ENCODE measurements at regions not wholly inside any gene's neighbourhood (a gene's known extent, or its start where the extent isn't known, plus 50 kb on each side); places are given as distances from the start of the nearest gene placed in this dataset.

DNA sequence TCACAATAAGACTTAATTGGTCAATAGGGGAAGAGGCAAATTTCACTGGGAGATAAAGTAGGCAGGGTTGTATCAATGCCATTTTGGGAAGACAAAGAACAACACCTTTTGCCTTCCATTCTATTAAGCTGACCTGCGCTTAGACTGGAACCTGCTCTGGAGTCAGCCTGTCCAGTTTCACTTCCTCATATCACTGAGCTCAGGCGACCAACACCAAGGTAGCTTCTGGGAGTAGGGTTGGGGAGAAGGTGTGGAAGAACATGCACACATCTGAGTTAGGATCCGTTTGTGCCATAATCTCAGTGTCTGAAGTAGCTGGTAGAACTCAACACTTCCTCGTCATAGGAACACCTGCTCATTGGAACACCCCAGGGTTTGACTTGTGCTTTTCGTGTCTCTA lies 527.4 kb upstream of the IGFBP3 start:
- TF ChIP-seq, protein P1, sequence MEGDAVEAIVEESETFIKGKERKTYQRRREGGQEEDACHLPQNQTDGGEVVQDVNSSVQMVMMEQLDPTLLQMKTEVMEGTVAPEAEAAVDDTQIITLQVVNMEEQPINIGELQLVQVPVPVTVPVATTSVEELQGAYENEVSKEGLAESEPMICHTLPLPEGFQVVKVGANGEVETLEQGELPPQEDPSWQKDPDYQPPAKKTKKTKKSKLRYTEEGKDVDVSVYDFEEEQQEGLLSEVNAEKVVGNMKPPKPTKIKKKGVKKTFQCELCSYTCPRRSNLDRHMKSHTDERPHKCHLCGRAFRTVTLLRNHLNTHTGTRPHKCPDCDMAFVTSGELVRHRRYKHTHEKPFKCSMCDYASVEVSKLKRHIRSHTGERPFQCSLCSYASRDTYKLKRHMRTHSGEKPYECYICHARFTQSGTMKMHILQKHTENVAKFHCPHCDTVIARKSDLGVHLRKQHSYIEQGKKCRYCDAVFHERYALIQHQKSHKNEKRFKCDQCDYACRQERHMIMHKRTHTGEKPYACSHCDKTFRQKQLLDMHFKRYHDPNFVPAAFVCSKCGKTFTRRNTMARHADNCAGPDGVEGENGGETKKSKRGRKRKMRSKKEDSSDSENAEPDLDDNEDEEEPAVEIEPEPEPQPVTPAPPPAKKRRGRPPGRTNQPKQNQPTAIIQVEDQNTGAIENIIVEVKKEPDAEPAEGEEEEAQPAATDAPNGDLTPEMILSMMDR (IDR thresholded peaks at IDR 0.05; ENCODE audit: low read depth, low read length, missing input control), result no peak
- TF ChIP-seq HNF4A (conservative IDR thresholded peaks at IDR 0.05), result no peak
- TF ChIP-seq EGR1 (IDR thresholded peaks at IDR 0.05; ENCODE audit: low read depth in 2 of 2), result no peak

All from liver (tissue), 3 donors.